Activated CD8-positive, alpha-beta memory T cell treated with anti-CD3 and anti-CD28 coated beads for 1 hour (primary cell): ENCODE measurements at regions not wholly inside any gene's neighbourhood (a gene's known extent, or its start where the extent isn't known, plus 50 kb on each side); places are given as distances from the start of the nearest gene placed in this dataset.
"Not testable (repeated sequence)": the region's sequence is repeated elsewhere in the genome, so short reads cannot be mapped to it uniquely, and the experiment has no call there.

Source experiments
- DNase-seq, 2 donors: peaks; one replicate each; pipeline ENCODE4 v3.0.0-alpha.2; 2020; ENCODE audit warnings: low read depth in 1 of 2; ENCODE audit errors: extremely low read depth in 1 of 2

DNA sequence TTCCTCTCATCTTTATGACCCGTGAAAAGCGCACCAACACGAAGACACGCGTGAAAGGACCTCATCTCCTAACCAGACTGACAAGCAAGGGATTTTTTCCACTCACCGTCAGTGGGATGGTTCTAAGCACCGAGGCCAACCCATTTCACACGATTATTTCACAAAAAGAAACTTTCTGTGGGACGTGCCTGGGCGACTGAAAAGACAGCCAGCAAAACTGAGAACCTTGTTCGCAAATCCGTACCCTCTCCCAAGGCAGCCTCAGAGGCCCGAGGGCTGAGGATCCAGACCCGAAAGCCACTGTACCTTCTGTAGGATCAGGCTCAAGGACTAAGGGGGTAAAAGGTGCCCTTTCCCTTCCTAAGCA lies 84.9 kb upstream of the METTL9 start:
- not testable (repeated sequence) for DNase-seq

DNA sequence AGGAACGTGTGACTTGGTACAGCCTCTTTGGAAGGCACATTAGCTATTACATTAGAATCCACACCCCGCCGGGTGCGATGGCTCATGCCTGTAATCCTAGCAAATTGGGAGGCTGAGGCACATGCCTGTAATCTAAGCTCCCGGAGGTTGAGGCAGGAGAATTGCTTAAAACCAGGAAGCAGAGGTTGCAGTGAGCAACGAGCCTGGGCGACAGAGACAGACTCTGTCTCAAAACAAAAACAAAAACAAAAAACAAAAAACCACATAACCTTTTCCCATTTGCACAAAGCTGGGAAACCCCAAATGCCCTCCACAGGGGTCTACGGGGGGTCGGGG lies 82.7 kb upstream of the METTL9 start:
- not testable (repeated sequence) for DNase-seq

DNA sequence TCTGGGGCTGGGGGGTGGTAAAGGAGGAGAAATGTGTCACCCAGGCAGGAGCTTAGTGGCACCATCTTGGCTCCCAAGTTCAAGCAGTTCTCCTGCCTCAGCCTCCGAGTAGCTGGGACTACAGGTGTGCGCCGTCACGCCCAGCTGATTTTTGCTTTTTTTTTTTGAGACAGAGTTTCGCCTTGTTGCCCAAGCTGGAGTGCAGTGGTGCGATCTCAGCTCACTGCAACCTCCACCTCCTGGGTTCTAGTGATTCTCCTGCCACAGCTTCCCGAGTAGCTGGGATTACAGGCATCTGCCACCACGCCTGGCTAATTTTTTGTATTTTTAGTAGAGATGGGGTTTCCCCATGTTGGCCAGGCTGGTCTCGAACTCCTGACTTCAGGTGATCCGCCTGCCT lies 82.1 kb upstream of the METTL9 start:
- DNase-seq, result not testable (repeated sequence)

DNA sequence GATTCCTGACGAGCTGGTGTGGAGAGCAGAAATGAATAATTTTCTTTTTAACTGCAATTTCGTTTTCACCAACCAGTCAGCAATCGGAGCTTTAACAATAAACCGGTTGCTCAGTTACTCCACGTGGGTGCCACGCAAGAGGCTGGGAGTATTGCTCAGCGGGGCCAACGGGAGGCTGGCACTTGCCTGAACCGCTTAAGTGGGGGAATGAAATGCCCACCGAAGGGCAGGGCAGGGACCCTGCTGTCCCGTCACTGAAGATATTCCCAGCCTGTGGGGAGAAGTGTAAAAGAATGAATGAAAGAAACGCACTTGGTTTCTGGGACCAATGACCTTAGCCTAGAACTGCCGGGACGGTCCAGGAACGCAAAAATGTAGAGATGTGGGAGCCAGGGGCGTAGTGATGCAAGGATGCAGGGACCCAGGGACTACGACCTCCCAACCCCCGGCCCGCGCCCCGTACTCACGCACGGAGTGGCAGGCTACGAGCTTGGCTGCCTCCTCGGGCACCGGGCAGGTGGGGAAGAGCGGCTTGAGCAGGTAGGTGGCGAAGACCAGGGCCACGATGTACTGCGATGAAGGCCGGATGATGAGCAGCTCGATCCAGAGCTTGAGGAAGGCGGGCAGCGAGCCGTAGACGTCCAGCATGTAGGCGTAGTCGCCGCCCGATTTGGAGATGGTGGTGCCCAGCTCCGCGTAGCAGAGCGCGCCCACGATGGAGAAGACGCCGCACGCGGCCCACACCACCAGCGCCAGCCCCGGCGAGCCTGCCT lies 79.8 kb upstream of the METTL9 start:
- not testable (repeated sequence) for DNase-seq

DNA sequence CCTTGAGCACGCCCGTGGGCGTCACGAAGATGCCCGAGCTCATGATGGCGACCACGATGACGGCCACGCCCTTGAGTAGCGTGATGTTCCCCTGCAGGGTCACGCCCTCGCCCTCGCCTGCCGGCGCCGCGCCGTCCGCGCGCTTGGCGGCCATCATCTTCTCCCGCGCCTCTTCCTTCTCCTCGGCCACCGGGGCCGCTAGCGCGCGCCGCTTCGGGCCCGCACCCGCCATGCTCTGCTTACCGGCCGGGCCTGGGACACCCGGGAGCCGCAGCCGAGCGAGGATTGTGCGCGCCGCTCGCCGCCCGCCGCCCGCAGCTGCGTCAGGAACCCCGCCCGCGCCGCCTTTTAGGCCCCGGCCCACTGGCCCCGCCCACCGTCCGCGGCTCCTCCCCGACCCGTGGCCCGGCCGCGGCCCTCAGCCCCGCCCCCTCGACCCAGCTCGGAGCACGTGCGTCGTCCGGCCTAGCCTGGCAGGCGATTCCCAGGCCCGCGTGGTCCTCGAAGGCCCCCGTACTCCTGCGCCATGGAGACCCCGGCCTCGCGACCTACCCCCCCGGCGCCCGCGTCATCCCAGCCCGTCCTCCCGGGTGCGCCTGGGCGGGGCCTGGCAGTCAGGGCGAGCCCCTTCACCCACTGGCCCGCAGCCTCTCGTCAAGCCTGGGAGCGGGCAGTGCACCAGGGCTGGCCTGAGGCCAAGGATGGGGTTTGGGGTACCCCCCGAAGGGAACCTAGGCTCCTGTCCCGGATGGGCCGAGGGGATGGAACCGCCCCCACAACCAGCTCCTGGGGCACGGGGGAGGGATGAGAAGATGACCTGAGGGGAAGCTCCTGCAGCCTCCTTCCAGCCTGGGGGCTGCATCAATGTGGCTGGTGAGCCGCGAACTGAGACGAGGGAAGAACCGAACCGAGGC lies 79.0 kb upstream of the METTL9 start:
- DNase-seq, result peak; percentile 88 to 97

DNA sequence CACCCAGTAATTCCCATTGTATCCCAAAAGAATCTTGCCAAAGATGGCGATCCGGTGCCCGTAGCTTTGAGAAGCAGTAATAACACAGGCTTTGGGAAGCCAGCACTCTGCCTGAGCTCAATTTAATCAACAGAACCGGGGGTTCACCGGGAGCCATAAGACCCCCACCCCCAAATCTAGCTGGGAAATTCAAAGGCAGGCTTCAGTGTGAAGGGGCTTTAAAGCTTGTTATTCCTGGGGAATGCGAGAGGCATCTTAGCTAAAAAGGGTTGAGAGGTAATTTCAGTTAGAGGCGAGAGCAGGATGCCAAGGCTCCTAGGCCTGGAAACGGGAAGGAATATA lies 78.4 kb upstream of the METTL9 start:
- not testable (repeated sequence) for DNase-seq

DNA sequence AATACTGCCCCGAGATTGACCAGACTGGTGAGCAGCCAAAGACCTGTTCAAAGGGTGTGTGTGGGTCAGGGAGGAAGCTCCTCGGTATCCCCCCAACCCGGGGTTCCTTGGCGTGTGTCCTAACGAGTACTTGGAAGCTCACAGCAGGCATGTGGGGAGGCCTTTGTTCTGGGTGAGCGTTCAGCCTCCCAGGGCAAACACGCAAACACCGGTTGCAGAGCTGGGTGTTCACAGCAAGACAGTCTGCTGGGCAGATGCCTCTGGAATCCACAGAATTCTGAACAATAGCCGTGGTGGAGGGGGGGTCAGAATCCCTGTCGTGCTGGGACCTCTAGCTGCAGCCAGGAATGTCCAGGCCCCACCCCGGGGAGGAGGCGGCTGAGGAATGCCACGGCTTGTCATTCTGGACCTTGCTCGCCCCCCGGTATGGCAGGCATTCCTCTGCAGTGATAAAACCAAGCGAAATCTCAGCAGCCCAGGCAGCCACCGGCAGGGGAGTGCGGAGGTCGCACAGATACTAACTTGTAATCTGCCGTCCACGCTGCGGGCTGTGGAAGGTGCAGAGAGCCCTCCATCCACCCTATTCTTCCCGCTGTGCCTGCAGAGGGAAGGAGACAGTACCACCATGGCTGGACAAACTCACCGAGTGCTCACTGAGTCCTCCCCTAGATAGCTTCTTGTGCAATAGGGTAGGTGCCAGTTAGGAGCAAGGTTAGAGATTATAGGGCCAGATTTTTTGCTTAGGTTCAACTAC lies 77.8 kb upstream of the METTL9 start:
- not testable (repeated sequence) for DNase-seq

DNA sequence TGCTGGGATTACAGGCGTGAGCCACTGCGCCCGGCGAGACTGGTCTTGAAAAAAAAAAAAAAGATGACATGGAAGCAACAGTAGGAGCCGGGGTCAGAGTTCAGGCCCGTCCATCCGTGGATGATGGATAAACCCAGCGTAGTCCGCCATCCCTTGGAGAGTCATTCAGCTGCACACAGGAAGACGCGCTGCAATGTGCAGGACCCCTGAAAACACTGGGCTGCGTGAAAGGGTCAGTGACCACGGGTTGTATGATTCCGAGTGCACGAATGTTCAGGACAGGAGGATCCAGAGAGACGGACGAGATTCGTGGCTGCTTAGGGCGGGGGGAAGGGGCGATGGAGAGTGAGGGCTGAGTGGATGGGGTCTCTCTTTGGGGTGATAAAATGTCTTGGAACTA lies 76.5 kb upstream of the METTL9 start:
- DNase-seq, result not testable (repeated sequence)

DNA sequence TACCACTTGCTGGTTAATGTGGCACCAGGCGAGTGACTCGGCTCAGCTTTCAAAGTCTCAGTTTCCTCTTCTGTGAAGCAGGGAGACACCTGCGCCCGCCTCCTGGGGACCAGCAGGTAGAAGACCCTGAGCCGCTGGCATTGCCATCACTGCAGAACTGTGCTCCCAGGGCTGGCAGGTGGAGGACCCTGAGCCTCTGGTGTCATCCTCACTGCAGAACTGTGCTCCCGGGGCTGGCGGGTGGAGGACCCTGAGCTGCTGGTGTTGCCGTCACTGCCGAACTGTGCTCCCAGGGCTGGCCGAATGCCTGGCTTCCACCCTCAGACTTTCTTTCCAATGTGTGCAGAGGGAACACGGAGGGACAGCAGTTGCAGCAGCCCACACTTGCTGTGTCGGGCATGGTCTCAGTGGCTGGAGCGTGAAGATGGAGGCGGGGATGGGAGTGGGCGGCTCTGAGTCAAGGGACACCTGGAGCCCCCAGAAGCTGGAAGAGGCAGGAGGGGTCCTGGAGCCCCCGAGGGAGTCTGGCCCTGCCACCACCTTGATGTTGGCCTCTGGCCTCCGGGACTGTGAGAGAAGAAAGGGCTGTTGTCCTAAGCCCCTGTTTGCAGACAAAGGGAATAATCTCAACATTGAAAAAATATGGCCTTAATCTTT lies 75.8 kb upstream of the METTL9 start:
- DNase-seq, result no peak

DNA sequence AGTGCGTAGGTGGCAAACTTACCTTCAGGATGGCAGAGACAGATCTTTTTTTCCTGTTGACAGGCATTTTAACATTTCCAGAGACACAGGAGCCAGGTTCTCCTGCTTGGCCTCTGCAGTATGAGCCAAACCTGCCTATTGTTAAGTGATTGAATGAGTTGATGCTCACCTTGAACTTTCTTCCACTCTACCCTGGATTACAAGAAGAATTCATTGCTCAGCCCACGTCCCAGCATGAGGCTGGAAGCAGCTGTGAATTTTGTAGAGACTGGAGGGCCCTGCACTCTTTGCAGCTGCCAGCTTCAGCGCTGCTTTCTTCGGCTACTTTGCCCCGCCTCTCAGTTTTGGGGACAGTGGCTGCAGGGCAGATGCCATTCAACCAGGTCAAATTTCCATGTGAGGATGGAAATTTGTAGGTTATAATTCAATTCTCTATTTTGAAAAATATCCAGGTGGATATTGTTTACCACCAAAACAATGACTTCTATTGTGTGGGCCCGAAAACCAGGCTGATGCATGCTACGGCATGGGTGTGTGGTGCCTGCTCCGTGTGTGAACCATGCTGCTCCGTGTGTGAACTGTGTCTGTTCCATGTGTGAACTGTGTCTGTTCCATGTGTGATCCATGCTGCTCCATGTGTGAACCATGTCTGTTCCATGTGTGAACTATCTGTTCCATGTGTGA lies 75.2 kb upstream of the METTL9 start:
- DNase-seq, result no peak

DNA sequence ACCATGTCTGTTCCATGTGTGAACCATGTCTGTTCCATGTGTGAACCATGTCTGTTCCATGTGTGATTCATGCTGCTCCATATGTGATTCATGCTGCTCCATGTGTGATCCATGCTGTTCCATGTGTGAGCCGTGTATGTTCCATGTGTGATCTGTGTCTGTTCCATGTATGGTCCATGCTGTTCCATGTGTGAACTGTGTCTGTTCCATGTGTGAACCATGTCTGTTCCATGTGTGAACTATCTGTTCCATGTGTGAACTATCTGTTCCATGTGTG lies 74.7 kb upstream of the METTL9 start:
- DNase-seq, result not testable (repeated sequence)

DNA sequence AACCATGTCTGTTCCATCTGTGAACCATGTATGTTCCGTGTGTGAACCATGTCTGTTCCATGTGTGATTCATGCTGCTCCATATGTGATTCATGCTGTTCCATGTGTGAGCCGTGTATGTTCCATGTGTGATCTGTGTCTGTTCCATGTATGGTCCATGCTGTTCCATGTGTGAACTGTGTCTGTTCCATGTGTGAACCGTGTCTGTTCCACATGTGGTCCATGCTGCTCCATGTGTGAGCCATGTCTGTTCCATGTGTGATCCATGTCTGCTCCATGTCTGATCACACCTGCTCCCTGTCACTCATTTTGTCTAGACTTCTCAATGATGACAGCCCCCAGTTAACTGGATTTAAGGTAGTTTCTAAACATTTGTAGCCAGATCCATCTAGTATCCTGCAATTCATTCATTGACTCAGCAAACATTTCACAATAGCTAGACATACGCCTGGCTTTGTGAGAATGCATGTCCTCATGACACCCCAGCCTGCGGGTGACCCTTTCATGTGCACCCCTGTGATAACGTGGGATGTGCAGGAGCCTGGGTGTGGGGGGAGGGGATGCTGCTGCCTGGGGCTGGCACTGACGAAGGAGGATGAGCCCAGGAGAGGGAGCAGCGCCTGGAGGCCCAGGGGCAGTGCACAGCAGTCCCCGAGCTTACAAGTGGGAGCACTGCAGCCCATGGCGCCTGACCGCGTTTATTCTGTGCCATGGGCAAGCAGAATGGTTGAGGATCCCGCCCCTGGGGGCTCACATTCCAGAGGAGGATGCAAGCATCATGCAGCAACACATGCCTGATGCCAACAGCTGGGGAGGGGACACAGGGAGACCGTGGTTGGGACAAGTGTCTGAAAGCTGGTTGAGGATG lies 74.1 kb upstream of the METTL9 start:
- DNase-seq, result not testable (repeated sequence)

DNA sequence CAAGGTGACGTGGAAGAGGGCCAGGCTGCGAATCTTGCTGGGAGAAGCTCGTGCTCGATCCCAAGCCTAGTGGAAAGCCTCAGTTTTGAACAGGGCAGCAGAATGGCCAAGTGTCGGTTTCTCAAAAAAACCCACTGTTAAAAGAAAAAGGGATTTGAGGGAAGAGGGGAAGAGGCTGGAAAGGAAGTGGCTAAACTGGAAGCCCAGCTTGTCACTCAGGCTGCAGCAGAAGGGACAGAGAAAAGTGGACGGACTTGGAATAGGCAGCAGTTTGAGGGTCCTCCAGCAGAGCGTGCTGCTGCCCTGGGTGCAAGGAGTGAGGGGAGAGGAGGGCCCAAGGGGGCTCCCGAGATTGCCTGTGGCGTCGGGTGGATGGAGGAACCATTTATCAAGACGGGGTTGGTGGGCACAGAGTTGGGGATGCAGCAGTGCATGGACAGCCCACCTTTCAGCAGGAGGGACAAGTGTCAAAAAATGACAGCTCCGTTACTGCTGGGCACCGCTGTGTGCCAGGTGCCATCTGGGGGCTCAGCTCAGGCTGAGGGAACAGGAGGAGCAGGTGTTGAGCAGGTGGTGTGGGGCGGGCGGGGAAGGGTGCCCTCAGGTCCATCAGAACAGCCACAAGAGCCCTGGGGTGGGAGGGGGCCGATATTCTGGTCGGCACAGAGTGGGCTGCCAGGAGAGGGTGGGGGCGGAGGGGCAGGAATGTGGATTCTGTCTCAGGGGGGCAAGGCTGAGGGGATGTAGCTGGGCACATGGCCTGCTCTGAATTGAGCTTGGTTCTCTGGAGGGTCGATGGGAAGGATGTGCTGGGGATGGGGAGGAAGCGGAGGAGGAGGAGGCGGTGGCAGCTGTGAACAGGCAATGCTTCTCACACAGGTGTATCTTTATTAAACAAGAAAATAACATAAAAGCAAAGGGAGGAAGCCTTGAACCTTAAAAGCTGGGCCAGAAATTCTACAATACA lies 73.1 kb upstream of the METTL9 start:
- not testable (repeated sequence) for DNase-seq

DNA sequence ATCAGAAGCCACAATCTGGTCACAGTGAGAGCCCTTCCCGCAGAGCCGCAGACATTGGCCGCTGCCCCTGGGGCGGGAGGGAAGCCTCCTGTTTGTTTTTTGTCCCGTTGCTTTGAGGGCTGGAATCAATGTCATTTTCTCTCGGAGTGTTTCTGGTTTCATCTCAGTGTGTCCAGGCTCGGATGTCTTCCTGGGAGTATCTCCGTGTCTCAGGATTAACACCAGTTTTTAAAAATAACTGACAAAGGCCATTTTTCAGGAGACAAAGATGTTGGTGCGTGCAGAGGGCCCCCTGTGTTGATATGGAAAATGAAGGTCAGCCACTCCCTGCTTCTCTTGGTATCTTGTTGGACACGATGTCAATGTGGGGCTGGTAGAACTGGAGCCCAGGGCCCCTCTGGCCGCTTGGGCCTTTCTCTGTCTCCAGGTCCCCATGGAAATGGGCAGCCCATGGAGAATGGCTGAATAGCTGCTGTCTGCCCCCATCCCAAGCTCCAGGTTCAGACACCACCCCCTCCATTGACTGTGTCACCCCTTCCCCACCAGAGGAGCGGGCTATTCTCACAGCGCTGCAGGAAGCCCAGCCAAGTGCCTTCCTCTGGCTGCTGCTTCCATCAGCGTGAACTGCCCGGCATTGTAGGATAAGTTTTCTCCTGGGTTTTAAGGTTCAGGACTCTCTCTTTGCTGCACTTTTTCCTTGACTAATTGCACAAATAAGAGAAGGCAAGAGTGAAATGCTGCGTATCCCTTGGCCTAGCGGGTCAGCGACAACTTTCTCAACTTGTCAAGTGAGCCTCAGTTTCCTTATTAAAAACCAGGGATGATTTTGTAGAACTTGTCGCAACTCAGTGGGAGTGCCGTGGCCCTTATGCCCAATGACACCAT lies 72.2 kb upstream of the METTL9 start:
- no peak for DNase-seq

DNA sequence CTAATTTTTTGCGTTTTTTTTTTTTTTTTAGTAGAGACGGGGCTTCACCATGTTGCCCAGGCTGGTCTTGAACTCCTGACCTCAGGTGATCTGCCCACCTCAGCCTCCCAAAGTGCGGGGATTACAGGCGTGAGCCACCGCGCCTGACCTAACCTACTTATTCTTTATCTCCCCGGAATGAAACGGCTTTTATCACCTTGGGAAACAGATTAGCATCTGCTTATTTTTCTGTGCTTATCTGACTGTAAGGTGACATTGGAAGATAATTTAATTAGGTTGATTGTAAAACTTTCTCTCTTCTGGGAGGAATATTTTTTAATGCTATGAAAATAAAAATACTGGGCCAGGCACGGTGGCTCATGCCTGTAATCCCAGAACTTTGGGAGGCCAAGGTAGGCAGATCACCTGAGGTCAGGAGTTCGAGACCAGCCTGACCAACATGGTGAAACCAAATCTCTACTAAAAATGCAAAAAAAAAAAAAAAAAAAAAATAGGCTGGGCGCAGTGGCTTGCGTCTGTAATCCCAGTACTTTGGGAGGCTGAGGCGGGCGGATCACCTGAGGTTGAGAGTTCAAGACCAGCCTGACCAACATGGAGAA lies 70.2 kb upstream of the METTL9 start:
- DNase-seq, result not testable (repeated sequence)

DNA sequence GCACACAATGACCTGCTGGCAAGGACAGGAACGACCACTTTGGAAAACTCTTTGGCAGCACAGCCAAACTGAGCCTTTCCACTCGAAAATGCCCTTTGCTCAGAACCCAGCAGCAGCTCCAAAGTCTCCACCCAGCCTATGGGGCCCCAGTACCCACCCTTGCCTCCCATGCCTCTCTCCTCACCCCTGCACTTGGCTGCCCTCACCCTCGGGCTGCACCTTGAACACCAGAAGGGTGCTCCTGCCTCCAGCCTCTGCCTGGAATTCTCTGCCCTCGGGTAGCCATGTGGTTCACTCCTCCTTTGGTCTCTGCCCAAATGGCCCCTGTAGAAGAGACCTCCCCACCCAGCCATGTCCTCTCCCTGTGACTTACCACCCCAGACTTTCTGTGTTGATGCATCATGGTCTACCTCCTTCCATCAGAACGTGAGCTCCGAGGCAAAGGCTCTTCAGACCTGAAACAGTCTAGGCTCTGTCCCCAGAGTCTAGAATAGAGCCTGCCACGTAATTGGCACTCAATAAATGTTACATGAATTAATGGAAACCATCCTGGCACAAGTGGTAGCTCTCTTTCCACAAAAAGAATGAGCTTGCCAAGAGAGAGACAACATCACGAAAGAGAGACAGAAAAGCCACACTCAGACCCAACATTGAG lies 68.5 kb upstream of the METTL9 start:
- DNase-seq, result not testable (repeated sequence)

DNA sequence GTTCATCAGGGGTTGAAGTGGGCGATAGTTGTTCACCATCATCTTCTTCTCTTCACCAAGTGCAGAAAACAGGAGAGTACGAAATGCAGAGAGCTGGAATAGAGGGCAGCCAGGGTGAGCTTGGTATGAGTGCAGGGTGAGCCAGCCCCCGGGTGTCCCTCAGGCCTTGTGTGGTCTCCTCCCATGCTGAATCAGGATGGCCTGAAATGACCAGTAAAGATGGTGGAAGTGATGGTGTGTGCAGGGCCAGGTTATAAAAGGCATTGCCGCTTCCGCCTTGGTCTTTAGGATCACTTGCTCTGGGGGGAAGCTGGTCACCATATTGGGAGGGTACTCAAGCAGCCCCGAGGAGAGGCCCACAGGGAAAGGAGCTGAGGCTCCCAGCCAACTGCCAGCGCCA lies 66.4 kb upstream of the METTL9 start:
- not testable (repeated sequence) for DNase-seq
